SU-DHL-6 (cell line): ENCODE measurements at regions not wholly inside any gene's neighbourhood (a gene's known extent, or its start where the extent isn't known, plus 50 kb on each side); places are given as distances from the start of the nearest gene placed in this dataset.

Experiments
- H2AFZ ChIP-seq: fragments of 200-600 bp; sonication (generic); 2 replicates; pipeline ENCODE4 v1.6.1; 2014; ENCODE audit warnings: low read depth, mild to moderate bottlenecking, moderate library complexity, mixed read lengths, antibody characterized with exemption, low read length; ENCODE audit not compliant: severe bottlenecking
- H3F3A ChIP-seq: fragments of 200-600 bp; shearing (Covaris generic); 2 replicates; pipeline ENCODE4 v1.6.0; 2016; ENCODE audit warnings: antibody characterized with exemption, mild to moderate bottlenecking; ENCODE audit not compliant: insufficient read depth
- H3K27ac ChIP-seq: fragments of 200-600 bp; sonication (generic); 2 replicates; pipeline ENCODE4 v1.5.1; 2016; ENCODE audit warnings: low read depth, mild to moderate bottlenecking, low read length, moderate library complexity, mixed read lengths
- H3K27me3 ChIP-seq: fragments of 200-600 bp; sonication (generic), shearing (Covaris generic); 2 replicates; pipeline ENCODE4 v1.6.0; 2014; ENCODE audit warnings: mild to moderate bottlenecking, low read length
- H3K36me3 ChIP-seq: fragments of 200-600 bp; sonication (generic); 2 replicates; pipeline ENCODE4 v1.6.1; 2014; ENCODE audit warnings: mild to moderate bottlenecking, low read length, mixed read lengths
- H3K4me2 ChIP-seq: fragments of 300-600, 200-600 bp; shearing (Covaris generic), sonication (generic); 2 replicates; pipeline ENCODE4 v1.6.0; 2014; ENCODE audit warnings: low read length, low read depth, mild to moderate bottlenecking; ENCODE audit not compliant: poor library complexity, severe bottlenecking
- H3K4me3 ChIP-seq: fragments of 200-600 bp; sonication (generic); 2 replicates; pipeline ENCODE4 v1.5.1; 2014; ENCODE audit warnings: antibody characterized with exemption, low read length, mild to moderate bottlenecking, mixed read lengths; ENCODE audit not compliant: insufficient read depth, poor library complexity, severe bottlenecking
- H3K79me2 ChIP-seq: fragments of 200-600 bp; sonication (generic); 2 replicates; pipeline ENCODE4 v1.6.1; 2014; ENCODE audit warnings: mild to moderate bottlenecking, low read length, moderate library complexity; ENCODE audit not compliant: insufficient read depth
- H3K9ac ChIP-seq: fragments of 200-600 bp; sonication (generic); 2 replicates; pipeline ENCODE4 v1.7.0; 2014; ENCODE audit warnings: mild to moderate bottlenecking, low read length
- H3K9me2 ChIP-seq: fragments of 200-600 bp; sonication (generic); replicated peaks from 2 replicates; pipeline ENCODE4 v1.6.1; 2014; ENCODE audit warnings: low read length; ENCODE audit not compliant: insufficient read depth
- H3K9me3 ChIP-seq: fragments of 200-600 bp; sonication (generic); 2 replicates; pipeline ENCODE4 v1.6.1; 2014; ENCODE audit warnings: low read length, mixed read lengths; ENCODE audit not compliant: insufficient read depth
- H4K20me1 ChIP-seq: fragments of 200-600 bp; sonication (generic); 2 replicates; pipeline ENCODE4 v1.6.1; 2014; ENCODE audit warnings: low read depth, mild to moderate bottlenecking, antibody characterized with exemption, low read length, moderate library complexity, mixed read lengths
- CTCF ChIP-seq: fragments of 200-600 bp; sonication (generic); IDR thresholded peaks from one replicate; pipeline ENCODE4 v1.5.1; 2017; ENCODE audit warnings: antibody characterized with exemption, mild to moderate bottlenecking, low read length, moderate library complexity; ENCODE audit not compliant: insufficient read depth, poor library complexity, severe bottlenecking
- EZH2phosphoT487 ChIP-seq: fragments of 200-600 bp; sonication (generic), shearing (Covaris generic); conservative IDR thresholded peaks from 2 replicates; pipeline ENCODE4 v1.6.1; 2018; ENCODE audit warnings: mild to moderate bottlenecking, antibody characterized with exemption, low read length, moderate library complexity, mixed read lengths

GRCh38 chr6:67219346-67219745 is 1415.7 kb upstream of the ADGRB3 start:
- Histone ChIP-seq H3K27me3 (no peaks in the 10 kb centered on the region), H3K79me2 (no peaks in the 10 kb centered on the region), H3F3A (no peaks in the 10 kb centered on the region), H3K9me2 (no peaks in the 10 kb centered on the region), H2AFZ (peak overlapping the region; percentile 30), H3K36me3 (no peaks in the 10 kb centered on the region), H3K4me3 (no peak overlapping the region), H3K9me3 (no peaks in the 10 kb centered on the region), H4K20me1 (no peaks in the 10 kb centered on the region), H3K27ac (no peak overlapping the region), H3K4me2 (no peak overlapping the region), H3K9ac (no peak overlapping the region)
- TF ChIP-seq CTCF (no peak), EZH2phosphoT487 (no peak)

- Histone ChIP-seq H2AFZ (no peak overlapping the region), H3K36me3 (no peaks in the 10 kb centered on the region), H3K9ac (no peak overlapping the region), H3K9me3 (no peaks in the 10 kb centered on the region), H3K27ac (no peak overlapping the region), H3K27me3 (no peaks in the 10 kb centered on the region), H3K9me2 (no peaks in the 10 kb centered on the region), H4K20me1 (no peaks in the 10 kb centered on the region), H3K4me3 (no peak overlapping the region), H3F3A (no peaks in the 10 kb centered on the region), H3K79me2 (no peaks in the 10 kb centered on the region), H3K4me2 (no peak overlapping the region)
- TF ChIP-seq EZH2phosphoT487 (no peak), CTCF (no peak)
These were observed 1422.5 kb upstream of the ADGRB3 start for GRCh38 chr6:67212584-67212983.

GRCh38 chr6:67210450-67210849 is 1424.6 kb upstream of the ADGRB3 start:
- Histone ChIP-seq H2AFZ (peak overlapping the region; percentile 5), H3K79me2 (no peaks in the 10 kb centered on the region), H3K9me2 (no peaks in the 10 kb centered on the region), H3K36me3 (no peaks in the 10 kb centered on the region), H3K27me3 (no peaks in the 10 kb centered on the region), H3K9ac (no peak overlapping the region), H4K20me1 (no peaks in the 10 kb centered on the region), H3K27ac (no peak overlapping the region), H3K9me3 (no peaks in the 10 kb centered on the region), H3K4me3 (no peak overlapping the region), H3K4me2 (no peak overlapping the region), H3F3A (no peaks in the 10 kb centered on the region)
- no peak for TF ChIP-seq EZH2phosphoT487
- no peak for TF ChIP-seq CTCF
